Heart left ventricle (tissue), 16 donors: ENCODE measurements at regions not wholly inside any gene's neighbourhood (a gene's known extent, or its start where the extent isn't known, plus 50 kb on each side); places are given as distances from the start of the nearest gene placed in this dataset.

Experiments used
- ATAC-seq, 4 donors: fragments of 200-7000 bp; cut with Tn5 transposase; one replicate each; pipeline ENCODE4 v1.9.1; 2020 to 2022; ENCODE audit warnings: moderate library complexity in 4 of 4, mild to moderate bottlenecking in 3 of 4, moderate number of reproducible peaks in 1 of 4
- DNase-seq, 5 donors: peaks; one replicate each; pipeline ENCODE4 v3.0.0-alpha.2; 2020
- H3K27ac ChIP-seq, 12 donors: fragments of 200-600 bp; sonication (generic) in 4 of 12; one replicate each; pipeline versions ENCODE4 v1.5.0 to v1.8.0; 2016 to 2022; ENCODE audit warnings: mild to moderate bottlenecking in 2 of 12
- H3K27me3 ChIP-seq, 9 donors: fragments of 200-600 bp; sonication (generic) in 2 of 9; one replicate each; pipeline versions ENCODE4 v1.5.1 to v1.8.0; 2016 to 2022; ENCODE audit warnings: mild to moderate bottlenecking in 3 of 9
- H3K36me3 ChIP-seq, 9 donors: fragments of 200-600 bp; sonication (generic) in 2 of 9; one replicate each; pipeline versions ENCODE4 v1.5.0 to v1.8.0; 2018 to 2022; ENCODE audit warnings: mild to moderate bottlenecking in 2 of 9
- H3K4me1 ChIP-seq, 12 donors: fragments of 200-600 bp; sonication (generic) in 4 of 12; one replicate each; pipeline versions ENCODE4 v1.5.0 to v1.8.0; 2016 to 2022; ENCODE audit warnings: mild to moderate bottlenecking in 3 of 12
- H3K4me3 ChIP-seq, 12 donors: fragments of 200-600 bp; sonication (generic) in 4 of 12; one replicate each; pipeline versions ENCODE4 v1.5.0 to v1.8.0; 2017 to 2022; ENCODE audit warnings: mild to moderate bottlenecking in 9 of 12, moderate library complexity in 4 of 12
- H3K9me3 ChIP-seq, 12 donors: fragments of 200-600 bp; sonication (generic) in 4 of 12; one replicate each; pipeline versions ENCODE4 v1.5.0 to v1.8.0; 2016 to 2022; ENCODE audit warnings: mild to moderate bottlenecking in 1 of 12
- POLR2A ChIP-seq, 2 donors: fragments of 450-650 bp; IDR thresholded peaks; one replicate each; pipeline ENCODE4 v1.6.1; 2017; ENCODE audit warnings: antibody characterized with exemption in 2 of 2, mild to moderate bottlenecking in 2 of 2, moderate library complexity in 2 of 2
- WGBS, 4 donors: extraction: QIAGEN DNeasy Blood & Tissue Kit in 2 of 4; methylation state at CpG; one replicate each; pipeline versions ENCODE4 v1.1.5 to v1.1.7; 2013 to 2018; 5-methylcytosine and 5-hydroxymethylcytosine counted together
- intact Hi-C, 10 donors: fragments of 100-400 bp; cut with DNase I; formaldehyde crosslinking; loops; one replicate each; pipeline versions ENCODE4 v1.11.1 to v1.14.2; 2022
- TF ChIP-seq, protein P1 (sequence below), 12 donors: fragments of 200-600 bp; sonication (generic) in 4 of 12; IDR thresholded peaks; one replicate each; pipeline versions ENCODE4 v1.5.0 to v1.8.0; 2018 to 2022; ENCODE audit warnings: antibody characterized with exemption in 12 of 12, mild to moderate bottlenecking in 5 of 12
- donor health status: ischemic (EF 13 %, LVEDD 7.1; RV severe dilation, severe dysfunction).
- donor health status: healthy with polysubstance abuse.
- donor health status: DM: no; HTN: yes; CAD: no.
- donor health status: DM: no; HTN: no; CAD: no.
- donor health status: ischemic (EF 25% LVEDD 6.9; RV normal size, moderate dysfunction).
- donor health status: ischemic (EF 25% LVEDD 5.7; RV mildly dilated, moderate dysfunction).
- donor health status: healthy.
- donor health status: DM: yes; HTN: yes; CAD: no.
- donor health status: ischemic (EF 35%, LVEDD 5.7; RV mildly dilated, moderate dysfunction).
- donor health status: nonischemic (EF 11% LVEDD 7.7; RV severe dilation, severe dysfunction).
- donor health status: DM: yes; HTN: yes; CAD: no.
- donor health status: PGD.
- donor health status: ischemic (EF 29% LVEDD 5.4; RV normal size, mild dysfunction).
- donor health status: nonischemic (EF 23%, LVEDD 6.1; RV moderate dilation, normal function).

DNA sequence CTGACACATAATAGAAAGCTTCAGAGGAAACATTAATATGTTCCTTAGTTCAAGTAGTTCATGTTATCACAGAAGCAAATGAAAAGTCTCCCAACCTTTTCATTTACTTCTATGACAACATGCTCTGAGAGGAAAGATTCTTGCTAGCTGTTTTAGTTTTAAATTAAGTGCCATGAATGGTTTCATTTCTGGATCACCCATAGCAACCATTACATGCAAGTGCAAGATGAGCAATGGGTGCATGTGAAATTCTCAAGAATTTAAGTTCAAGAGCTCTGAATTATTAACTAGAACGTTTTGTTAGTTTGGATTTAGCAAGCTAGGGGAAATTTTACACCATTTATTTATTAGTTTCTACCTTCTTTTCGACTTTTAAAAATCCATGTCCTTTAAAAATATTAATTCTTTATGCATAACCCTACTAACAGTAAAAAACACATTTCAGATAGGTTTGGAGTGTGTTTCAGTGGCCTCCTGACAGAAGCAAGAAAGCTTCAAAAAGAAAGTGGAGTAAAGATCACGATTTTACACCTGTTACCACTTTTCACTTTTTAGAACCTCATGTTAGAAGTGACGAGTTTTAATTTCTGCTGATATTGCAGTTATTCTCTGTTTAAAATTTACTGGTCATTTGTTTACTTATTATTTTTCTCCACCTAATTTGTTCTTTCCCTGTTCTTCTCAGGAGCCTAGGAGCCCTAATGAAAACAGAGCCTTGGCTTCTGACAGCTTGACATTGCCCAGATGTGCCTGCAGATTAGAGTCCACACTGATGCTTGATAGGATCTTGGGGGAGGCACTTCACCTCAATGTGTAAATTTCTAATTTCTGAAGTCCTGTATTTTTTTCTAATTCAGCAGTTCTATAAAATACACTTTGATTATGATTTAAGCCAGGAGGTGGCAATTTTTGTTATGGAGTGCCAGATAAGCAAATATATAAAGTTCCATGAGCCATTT is 995.3 kb upstream of the PHF14 start:
- 52 to 65% (median 60%) methylated on average over 4 of the region's 4 CpGs for WGBS, 4 donors
- Histone ChIP-seq H3K27me3 (no peaks in the 10 kb centered on the region), H3K9me3 (no peaks in the 10 kb centered on the region), H3K36me3 (no peaks in the 10 kb centered on the region), H3K4me3 (no peak overlapping the region), H3K4me1 (no peaks in the 10 kb centered on the region), H3K27ac (no peak overlapping the region)
- no peak for DNase-seq
- intact Hi-C loops: no loop called here
- ATAC-seq: no peak
- TF ChIP-seq, protein P1, sequence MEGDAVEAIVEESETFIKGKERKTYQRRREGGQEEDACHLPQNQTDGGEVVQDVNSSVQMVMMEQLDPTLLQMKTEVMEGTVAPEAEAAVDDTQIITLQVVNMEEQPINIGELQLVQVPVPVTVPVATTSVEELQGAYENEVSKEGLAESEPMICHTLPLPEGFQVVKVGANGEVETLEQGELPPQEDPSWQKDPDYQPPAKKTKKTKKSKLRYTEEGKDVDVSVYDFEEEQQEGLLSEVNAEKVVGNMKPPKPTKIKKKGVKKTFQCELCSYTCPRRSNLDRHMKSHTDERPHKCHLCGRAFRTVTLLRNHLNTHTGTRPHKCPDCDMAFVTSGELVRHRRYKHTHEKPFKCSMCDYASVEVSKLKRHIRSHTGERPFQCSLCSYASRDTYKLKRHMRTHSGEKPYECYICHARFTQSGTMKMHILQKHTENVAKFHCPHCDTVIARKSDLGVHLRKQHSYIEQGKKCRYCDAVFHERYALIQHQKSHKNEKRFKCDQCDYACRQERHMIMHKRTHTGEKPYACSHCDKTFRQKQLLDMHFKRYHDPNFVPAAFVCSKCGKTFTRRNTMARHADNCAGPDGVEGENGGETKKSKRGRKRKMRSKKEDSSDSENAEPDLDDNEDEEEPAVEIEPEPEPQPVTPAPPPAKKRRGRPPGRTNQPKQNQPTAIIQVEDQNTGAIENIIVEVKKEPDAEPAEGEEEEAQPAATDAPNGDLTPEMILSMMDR (IDR thresholded peaks at IDR 0.05): no peak
- TF ChIP-seq POLR2A (IDR thresholded peaks at IDR 0.05): no peak

DNA sequence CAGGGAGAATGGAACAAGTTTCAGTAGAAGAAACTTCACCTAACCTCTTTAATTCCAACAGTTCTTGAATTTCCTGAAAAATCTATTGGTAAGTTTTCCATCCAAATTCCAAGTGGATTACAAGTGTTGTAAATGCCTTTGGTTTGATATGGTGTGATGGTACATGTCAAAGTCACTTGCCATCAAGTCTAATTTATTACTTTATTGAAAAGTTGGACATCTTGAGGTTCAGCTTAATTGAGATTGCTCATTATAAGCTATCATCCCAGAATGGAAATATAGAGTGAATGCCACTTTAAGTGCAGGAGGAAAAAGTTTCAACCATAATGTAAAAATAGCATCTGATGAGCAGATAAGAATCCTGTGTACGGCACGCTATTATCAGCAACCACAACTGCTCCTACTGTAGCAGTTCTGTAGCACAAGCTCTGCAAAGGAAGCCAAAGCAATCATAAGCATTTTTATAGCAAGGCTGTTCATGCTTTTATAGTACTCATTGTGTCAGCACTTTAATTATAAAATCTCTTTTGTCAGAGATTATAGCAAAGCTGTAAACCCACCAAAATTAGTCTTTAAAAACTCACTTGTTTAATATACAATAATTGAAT is 991.8 kb upstream of the PHF14 start:
- no peaks in the 10 kb centered on the region for H3K27me3 ChIP-seq
- H3K4me1 ChIP-seq: no peaks in the 10 kb centered on the region
- H3K36me3 ChIP-seq: no peaks in the 10 kb centered on the region
- H3K9me3 ChIP-seq: peaks cover 0 to 2% (median 0%) of the 10 kb centered on the region in 12 donors
- H3K4me3 ChIP-seq: no peak overlapping the region
- intact Hi-C loops: no loop called here
- no peak overlapping the region for H3K27ac ChIP-seq
- ATAC-seq (no peak), DNase-seq (no peak)
- 0 to 3% (median 1%) methylated on average over 2 of the region's 2 CpGs for WGBS, 4 donors
- TF ChIP-seq, protein P1 (IDR thresholded peaks at IDR 0.05): no peak
- no peak for TF ChIP-seq POLR2A (IDR thresholded peaks at IDR 0.05)

DNA sequence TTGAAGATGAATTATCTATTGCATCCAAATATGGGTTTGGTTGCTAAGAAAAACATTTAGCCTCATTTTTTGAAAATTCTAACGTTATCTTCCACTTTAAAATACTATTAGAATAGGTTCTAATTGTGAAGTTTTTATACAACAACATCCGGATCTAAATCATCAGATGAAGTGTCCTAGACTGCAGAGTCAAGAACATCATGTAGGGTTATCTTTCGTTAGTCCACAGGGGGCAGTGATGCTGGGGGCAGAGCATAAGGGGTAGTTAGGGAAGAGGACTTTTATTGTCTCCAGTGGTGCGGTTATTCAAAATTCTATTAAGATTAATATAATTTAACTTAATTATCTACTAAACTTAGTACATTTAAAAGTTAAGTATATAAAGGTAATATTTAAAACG is 990.6 kb upstream of the PHF14 start:
- H3K36me3 ChIP-seq: no peaks in the 10 kb centered on the region
- intact Hi-C loops: no loop called here
- H3K27ac ChIP-seq: no peak overlapping the region
- no peak for ATAC-seq
- peaks cover 0 to 14% (median under 1%) of the 10 kb centered on the region in 12 donors for H3K9me3 ChIP-seq
- WGBS, 4 donors: 75 to 84% (median 82%) methylated on average over 5 of the region's 5 CpGs
- no peaks in the 10 kb centered on the region for H3K4me1 ChIP-seq
- TF ChIP-seq POLR2A (IDR thresholded peaks at IDR 0.05): no peak
- TF ChIP-seq, protein P1 (IDR thresholded peaks at IDR 0.05): no peak
- H3K27me3 ChIP-seq: no peaks in the 10 kb centered on the region
- no peak for DNase-seq
- no peak overlapping the region for H3K4me3 ChIP-seq

DNA sequence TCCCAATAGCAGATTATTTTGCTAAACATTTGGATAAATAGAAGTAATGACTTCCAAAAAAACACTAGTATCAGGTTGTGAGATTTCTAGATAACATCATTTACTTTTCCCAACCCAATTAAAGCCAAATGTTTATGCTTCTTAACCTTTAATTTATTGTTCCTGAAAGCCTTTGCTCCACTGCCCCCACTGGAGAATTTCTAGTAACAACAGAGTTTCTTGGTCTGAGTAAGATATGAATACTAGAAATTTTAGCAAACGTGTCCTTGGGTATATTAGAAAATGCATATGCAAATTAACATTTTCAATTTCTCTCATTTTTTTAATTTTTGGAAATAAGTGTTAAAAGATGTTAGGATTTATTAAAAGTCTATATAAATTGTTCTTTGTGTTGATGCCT is 958.0 kb upstream of the PHF14 start:
- no peak for DNase-seq
- Histone ChIP-seq H3K27ac (no peak overlapping the region), H3K9me3 (peaks cover 0 to 13% (median 0%) of the 10 kb centered on the region in 12 donors), H3K27me3 (no peaks in the 10 kb centered on the region), H3K4me3 (no peak overlapping the region), H3K4me1 (no peaks in the 10 kb centered on the region), H3K36me3 (no peaks in the 10 kb centered on the region)
- ATAC-seq: no peak
- intact Hi-C loops: no loop called here
- WGBS, 4 donors: 53 to 72% (median 62%) methylated on average over 1 of the region's 1 CpG
- TF ChIP-seq, protein P1 (IDR thresholded peaks at IDR 0.05): no peak
- TF ChIP-seq POLR2A (IDR thresholded peaks at IDR 0.05): no peak
